SK-N-SH (cell line): ENCODE measurements at regions not wholly inside any gene's neighbourhood (a gene's known extent, or its start where the extent isn't known, plus 50 kb on each side); places are given as distances from the start of the nearest gene placed in this dataset.

Experiments used
- CTCF ChIA-PET: fragments of 300-600, 350-600 bp; formaldehyde crosslinking; extraction: SDS; loops from one replicate; lab custom pipeline; 2021; lab: Yijun Ruan, JAX
- POLR2A ChIA-PET: fragments of 350-600 bp; sonication (Branson Sonifier 250); formaldehyde crosslinking; extraction: SDS; loops from one replicate; lab custom pipeline; 2020; ENCODE audit warnings: antibody characterized with exemption, inconsistent platforms; lab: Yijun Ruan, JAX
- DNase-seq: peaks from one replicate; pipeline ENCODE4 v3.0.0; 2012
- H2AFZ ChIP-seq: fragments of 200-600 bp; sonication (generic); 2 replicates; pipeline ENCODE4 v1.8.1; 2016; ENCODE audit warnings: antibody characterized with exemption, mild to moderate bottlenecking, low read depth
- H3F3A ChIP-seq: fragments of 200-600 bp; sonication (generic); replicated peaks from 2 replicates; pipeline ENCODE3; 2016; ENCODE audit warnings: antibody characterized with exemption, mild to moderate bottlenecking; ENCODE audit not compliant: insufficient read depth
- H3K27ac ChIP-seq, 2 experiments: fragments of 200-500 bp in 1 of 2; fragments of 200-600 bp in 1 of 2; sonication (Bioruptor generic) in 1 of 2; sonication (generic), shearing (Covaris generic) in 1 of 2; 2 replicates each; pipeline versions ENCODE4 v1.5.1 to v1.6.1; 2014 to 2016; ENCODE audit warnings: low read depth in 2 of 2, inconsistent platforms in 1 of 2, low read length in 1 of 2, mild to moderate bottlenecking in 1 of 2, mixed read lengths in 1 of 2
- H3K27me3 ChIP-seq: fragments of 200-600 bp; sonication (generic), shearing (Covaris generic); 2 replicates; pipeline ENCODE4 v1.6.1; 2016; ENCODE audit warnings: mixed run types; ENCODE audit not compliant: insufficient read depth
- H3K36me3 ChIP-seq, 2 experiments: fragments of 200-500 bp in 1 of 2; fragments of 200-600 bp in 1 of 2; sonication (Bioruptor generic) in 1 of 2; sonication (generic) in 1 of 2; replicated peaks in 1 of 2; 2 replicates each; pipeline versions ENCODE3 to v1.5.1; 2014 to 2016; ENCODE audit warnings: low read length in 1 of 2, mild to moderate bottlenecking in 1 of 2; ENCODE audit not compliant: insufficient read depth in 2 of 2, control insufficient read depth in 1 of 2
- H3K4me1 ChIP-seq, 2 experiments: fragments of 200-500 bp in 1 of 2; fragments of 200-600 bp in 1 of 2; sonication (Bioruptor generic) in 1 of 2; sonication (generic), shearing (Covaris generic) in 1 of 2; 2 replicates each; pipeline versions ENCODE4 v1.5.1 to v1.6.1; 2014 to 2016; ENCODE audit warnings: low read depth in 1 of 2, low read length in 1 of 2, mixed run types in 1 of 2; ENCODE audit not compliant: insufficient read depth in 2 of 2, control insufficient read depth in 1 of 2
- H3K4me2 ChIP-seq: fragments of 200-600 bp; sonication (generic), shearing (Covaris generic); 2 replicates; pipeline ENCODE4 v1.6.1; 2017; ENCODE audit warnings: mixed run types
- H3K4me3 ChIP-seq, 2 experiments: fragments of 200-500 bp in 1 of 2; fragments of 200-600 bp in 1 of 2; sonication (Bioruptor generic) in 1 of 2; sonication (generic), shearing (Covaris generic) in 1 of 2; 2 replicates each; pipeline versions ENCODE4 v1.5.1 to v1.8.1; 2014 to 2016; ENCODE audit warnings: low read depth in 2 of 2, inconsistent platforms in 1 of 2, low read length in 1 of 2, mild to moderate bottlenecking in 1 of 2, mixed read lengths in 1 of 2, moderate library complexity in 1 of 2
- H3K79me2 ChIP-seq: fragments of 200-600 bp; sonication (generic); 2 replicates; pipeline ENCODE4 v1.8.1; 2017; ENCODE audit warnings: mild to moderate bottlenecking; ENCODE audit not compliant: insufficient read depth
- H3K9ac ChIP-seq: fragments of 200-600 bp; sonication (generic); 2 replicates; pipeline ENCODE4 v1.6.1; 2017; ENCODE audit warnings: mixed run types
- H3K9me2 ChIP-seq: fragments of 200-600 bp; sonication (generic); 2 replicates; pipeline ENCODE4 v1.6.1; 2017; ENCODE audit warnings: mixed run types
- H3K9me3 ChIP-seq: fragments of 200-600 bp; sonication (generic); 2 replicates; pipeline ENCODE4 v1.6.1; 2017; ENCODE audit warnings: mixed run types, mild to moderate bottlenecking, moderate library complexity
- H4K20me1 ChIP-seq: fragments of 200-600 bp; sonication (generic); 2 replicates; pipeline ENCODE4 v1.6.1; 2017; ENCODE audit warnings: mild to moderate bottlenecking, mixed run types; ENCODE audit not compliant: insufficient read depth
- CHD2 ChIP-seq: fragments of 150-350 bp; IDR thresholded peaks from 2 replicates; pipeline ENCODE4 v1.6.1; 2018; ENCODE audit warnings: low read length; ENCODE audit not compliant: partially characterized antibody
- ELF1 ChIP-seq: IDR thresholded peaks from 2 replicates; pipeline ENCODE4 v1.4.0; 2012
- EP300 ChIP-seq, 2 experiments: IDR thresholded peaks; 2 replicates each; pipeline versions ENCODE4 v1.4.0 to v1.6.1; 2012; ENCODE audit warnings: borderline replicate concordance in 1 of 2, low read depth in 1 of 2, low read length in 1 of 2
- EZH2phosphoT487 ChIP-seq: fragments of 200-600 bp; sonication (generic); IDR thresholded peaks from 2 replicates; pipeline ENCODE4 v1.6.1; 2017; ENCODE audit warnings: low read depth, mixed run types, mild to moderate bottlenecking, antibody characterized with exemption, moderate library complexity, borderline replicate concordance
- FOXJ3 ChIP-seq: sonication (generic); formaldehyde crosslinking; IDR thresholded peaks from 2 replicates; pipeline ENCODE4 v1.5.1; 2020; ENCODE audit warnings: mild to moderate bottlenecking, missing genetic modification reagents
- GABPA ChIP-seq: IDR thresholded peaks from 2 replicates; pipeline ENCODE4 v1.4.0; 2012; ENCODE audit warnings: low read depth, mild to moderate bottlenecking
- GATA2 ChIP-seq: sonication (generic); formaldehyde crosslinking; IDR thresholded peaks from 2 replicates; pipeline ENCODE4 v1.5.0; 2020; ENCODE audit warnings: mild to moderate bottlenecking, missing genetic modification reagents
- JUND ChIP-seq: IDR thresholded peaks from 2 replicates; pipeline ENCODE4 v1.4.0; 2012
- MEF2A ChIP-seq: IDR thresholded peaks from 2 replicates; pipeline ENCODE4 v1.4.0; 2012; ENCODE audit warnings: low read depth, borderline replicate concordance
- MXI1 ChIP-seq: IDR thresholded peaks from 2 replicates; pipeline ENCODE4 v1.6.1; 2012; ENCODE audit warnings: mild to moderate bottlenecking, low read depth, low read length, improper control_type of control experiment
- NRF1 ChIP-seq: IDR thresholded peaks from 2 replicates; pipeline ENCODE4 v1.6.1; 2012; ENCODE audit warnings: low read depth, mild to moderate bottlenecking, low read length
- RAD21 ChIP-seq: IDR thresholded peaks from 2 replicates; pipeline ENCODE4 v1.6.1; 2012; ENCODE audit warnings: mild to moderate bottlenecking, low read length
- RXRA ChIP-seq: IDR thresholded peaks from 2 replicates; pipeline ENCODE4 v1.4.0; 2012; ENCODE audit warnings: low read depth, mild to moderate bottlenecking, borderline replicate concordance
- SMC3 ChIP-seq: IDR thresholded peaks from 2 replicates; pipeline ENCODE4 v1.6.1; 2012; ENCODE audit warnings: low read depth, low read length, improper control_type of control experiment
- TAF1 ChIP-seq: IDR thresholded peaks from 2 replicates; pipeline ENCODE4 v1.6.1; 2012; ENCODE audit warnings: low read depth, mild to moderate bottlenecking, low read length, moderate library complexity, borderline replicate concordance
- TEAD4 ChIP-seq: IDR thresholded peaks from 2 replicates; pipeline ENCODE4 v1.4.0; 2012; ENCODE audit warnings: mild to moderate bottlenecking, borderline replicate concordance; ENCODE audit not compliant: insufficient read depth
- YY1 ChIP-seq: IDR thresholded peaks from 2 replicates; pipeline ENCODE4 v1.4.0; 2012; ENCODE audit warnings: low read depth, mild to moderate bottlenecking
- WGBS: methylation state at CpG from one replicate; pipeline ENCODE4 v1.1.6; 2017; ENCODE audit warnings: low lambda C conversion rate; 5-methylcytosine and 5-hydroxymethylcytosine counted together
- TF ChIP-seq, protein P1 (sequence below): IDR thresholded peaks from 2 replicates; pipeline ENCODE4 v1.4.0; 2012; ENCODE audit warnings: low read depth, borderline replicate concordance
- TF ChIP-seq, protein P2 (sequence below): fragments of 200-600 bp; sonication (generic); IDR thresholded peaks from 2 replicates; pipeline ENCODE4 v1.6.1; 2017; ENCODE audit warnings: antibody characterized with exemption, mild to moderate bottlenecking, moderate library complexity
- TF ChIP-seq, protein P3 (sequence below): IDR thresholded peaks from 2 replicates; pipeline ENCODE4; 2012

DNA sequence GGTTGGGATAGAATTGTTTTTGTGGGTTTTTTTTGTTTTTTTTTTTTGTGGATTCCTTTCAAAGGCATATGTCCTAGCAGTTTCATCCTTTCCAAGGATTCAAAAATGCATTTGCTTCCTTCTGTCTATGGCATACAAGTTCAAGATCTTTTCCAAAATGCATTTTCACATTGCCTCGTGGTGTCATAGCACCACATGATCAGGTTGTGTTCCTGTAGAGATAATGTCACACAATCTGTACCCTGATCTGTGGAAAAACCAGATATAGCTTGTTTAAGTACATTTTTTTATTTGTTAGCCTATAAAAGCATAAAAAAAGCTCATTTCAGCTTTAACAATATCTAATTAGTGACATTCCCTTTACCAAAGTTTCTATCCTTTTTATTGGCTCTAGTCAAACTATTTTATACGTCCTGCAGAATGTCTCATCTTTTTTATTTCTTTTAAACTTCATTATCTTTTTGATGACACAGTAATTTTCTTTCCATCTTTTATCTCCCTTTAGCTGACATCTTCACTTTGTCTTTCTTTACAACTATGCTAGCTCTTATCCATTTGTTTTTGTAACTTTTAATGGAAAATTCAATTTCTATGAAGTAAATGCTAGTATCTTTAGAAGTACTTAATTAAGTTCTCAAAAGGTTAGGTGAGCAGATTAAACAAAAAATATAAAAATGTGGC, 106.0 kb upstream of the NOVA1 start:
- no peak overlapping the region for H3K9ac ChIP-seq
- no peak overlapping the region for H3K4me3 ChIP-seq
- H3K27me3 ChIP-seq, result no peaks in the 10 kb centered on the region
- H2AFZ ChIP-seq, result no peak overlapping the region
- CTCF ChIA-PET, result interaction anchor here (1.2 kb wide), 1 partner anchor 12 kb away, joined by 3 read pairs; no protein-coding TSS in a partner anchor
- no peaks in the 10 kb centered on the region for H3K9me2 ChIP-seq
- no peaks in the 10 kb centered on the region for H3K79me2 ChIP-seq
- H3K4me2 ChIP-seq, result no peak overlapping the region
- H3K4me1 ChIP-seq, result no peaks in the 10 kb centered on the region
- H4K20me1 ChIP-seq, result no peaks in the 10 kb centered on the region
- no peaks in the 10 kb centered on the region for H3K9me3 ChIP-seq
- no peaks in the 10 kb centered on the region for H3K36me3 ChIP-seq
- DNase-seq, result no peak
- WGBS, result 4% methylated on average over 2 of the region's 2 CpGs
- no peak overlapping the region for H3K27ac ChIP-seq
- H3F3A ChIP-seq, result no peaks in the 10 kb centered on the region
- POLR2A ChIA-PET, result no interaction called here
- TF ChIP-seq RAD21 (no peak), JUND (no peak), MEF2A (no peak), TAF1 (no peak), GATA2 (no peak), NRF1 (no peak), ELF1 (no peak), MXI1 (no peak), GABPA (no peak), CHD2 (no peak), SMC3 (no peak), TEAD4 (no peak), YY1 (no peak), FOXJ3 (CRISPR knock-in tag) (no peak), RXRA (no peak)
- TF ChIP-seq, protein P1, sequence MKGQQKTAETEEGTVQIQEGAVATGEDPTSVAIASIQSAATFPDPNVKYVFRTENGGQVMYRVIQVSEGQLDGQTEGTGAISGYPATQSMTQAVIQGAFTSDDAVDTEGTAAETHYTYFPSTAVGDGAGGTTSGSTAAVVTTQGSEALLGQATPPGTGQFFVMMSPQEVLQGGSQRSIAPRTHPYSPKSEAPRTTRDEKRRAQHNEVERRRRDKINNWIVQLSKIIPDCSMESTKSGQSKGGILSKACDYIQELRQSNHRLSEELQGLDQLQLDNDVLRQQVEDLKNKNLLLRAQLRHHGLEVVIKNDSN, result no peak
- TF ChIP-seq, protein P2, sequence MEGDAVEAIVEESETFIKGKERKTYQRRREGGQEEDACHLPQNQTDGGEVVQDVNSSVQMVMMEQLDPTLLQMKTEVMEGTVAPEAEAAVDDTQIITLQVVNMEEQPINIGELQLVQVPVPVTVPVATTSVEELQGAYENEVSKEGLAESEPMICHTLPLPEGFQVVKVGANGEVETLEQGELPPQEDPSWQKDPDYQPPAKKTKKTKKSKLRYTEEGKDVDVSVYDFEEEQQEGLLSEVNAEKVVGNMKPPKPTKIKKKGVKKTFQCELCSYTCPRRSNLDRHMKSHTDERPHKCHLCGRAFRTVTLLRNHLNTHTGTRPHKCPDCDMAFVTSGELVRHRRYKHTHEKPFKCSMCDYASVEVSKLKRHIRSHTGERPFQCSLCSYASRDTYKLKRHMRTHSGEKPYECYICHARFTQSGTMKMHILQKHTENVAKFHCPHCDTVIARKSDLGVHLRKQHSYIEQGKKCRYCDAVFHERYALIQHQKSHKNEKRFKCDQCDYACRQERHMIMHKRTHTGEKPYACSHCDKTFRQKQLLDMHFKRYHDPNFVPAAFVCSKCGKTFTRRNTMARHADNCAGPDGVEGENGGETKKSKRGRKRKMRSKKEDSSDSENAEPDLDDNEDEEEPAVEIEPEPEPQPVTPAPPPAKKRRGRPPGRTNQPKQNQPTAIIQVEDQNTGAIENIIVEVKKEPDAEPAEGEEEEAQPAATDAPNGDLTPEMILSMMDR, result no peak

DNA sequence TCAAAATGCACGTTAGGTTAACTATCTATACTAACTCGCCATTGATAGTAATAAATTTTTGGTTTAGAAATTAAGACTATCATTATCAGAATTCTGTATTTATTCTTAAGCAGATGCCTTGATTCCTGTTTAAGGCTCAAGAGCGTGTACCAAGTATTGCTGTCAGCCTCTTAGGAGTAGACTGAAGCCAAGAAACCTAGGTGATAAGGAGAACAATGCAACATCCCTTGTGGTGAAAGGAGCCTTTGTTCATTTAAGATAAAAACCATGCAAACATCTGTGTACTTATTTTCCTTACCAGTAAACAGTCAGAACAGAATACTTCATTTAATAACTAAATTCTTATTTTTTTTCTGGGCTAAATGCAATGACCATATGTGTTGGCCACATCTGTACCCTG, 109.4 kb upstream of the NOVA1 start:
- Histone ChIP-seq H3K4me2 (no peak overlapping the region), H3K9me3 (no peaks in the 10 kb centered on the region), H3K4me3 (no peak overlapping the region), H3K9ac (no peak overlapping the region), H3K4me1 (no peaks in the 10 kb centered on the region), H3K9me2 (no peaks in the 10 kb centered on the region), H4K20me1 (no peaks in the 10 kb centered on the region), H3K27ac (no peak overlapping the region), H3K36me3 (no peaks in the 10 kb centered on the region), H3K27me3 (no peaks in the 10 kb centered on the region), H3F3A (no peaks in the 10 kb centered on the region), H3K79me2 (no peaks in the 10 kb centered on the region), H2AFZ (no peak overlapping the region)
- ChIA-PET POLR2A (no interaction called here), CTCF (no interaction called here)
- TF ChIP-seq, protein P3, sequence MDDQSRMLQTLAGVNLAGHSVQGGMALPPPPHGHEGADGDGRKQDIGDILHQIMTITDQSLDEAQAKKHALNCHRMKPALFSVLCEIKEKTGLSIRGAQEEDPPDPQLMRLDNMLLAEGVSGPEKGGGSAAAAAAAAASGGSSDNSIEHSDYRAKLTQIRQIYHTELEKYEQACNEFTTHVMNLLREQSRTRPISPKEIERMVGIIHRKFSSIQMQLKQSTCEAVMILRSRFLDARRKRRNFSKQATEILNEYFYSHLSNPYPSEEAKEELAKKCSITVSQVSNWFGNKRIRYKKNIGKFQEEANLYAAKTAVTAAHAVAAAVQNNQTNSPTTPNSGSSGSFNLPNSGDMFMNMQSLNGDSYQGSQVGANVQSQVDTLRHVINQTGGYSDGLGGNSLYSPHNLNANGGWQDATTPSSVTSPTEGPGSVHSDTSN, result no peak
- TF ChIP-seq GATA2 (no peak), MXI1 (no peak), TEAD4 (no peak), CHD2 (no peak), TAF1 (no peak), EP300 (IDR thresholded peaks at IDR 0.05; ENCODE audit: borderline replicate concordance in 1 of 2, low read depth in 1 of 2, low read length in 1 of 2) (no peak), EZH2phosphoT487 (no peak)
- no peak for DNase-seq
- WGBS, result 9% methylated on average over 3 of the region's 3 CpGs
